ENCODE measurements at regions not wholly inside any gene's neighbourhood (a gene's known extent, or its start where the extent isn't known, plus 50 kb on each side); places are given as distances from the start of the nearest gene placed in this dataset.

GRCh38 chr17:36680701-36681202, 79.4 kb downstream of the MRM1 start:
- peak; percentile 22; the same call in 1 of the 2 replicates for TF ChIP-seq TCF4 (CRISPR knock-in tag; IDR thresholded peaks at IDR 0.05; ENCODE audit: borderline replicate concordance)
- no peak for TF ChIP-seq TOX (CRISPR knock-in tag; IDR thresholded peaks at IDR 0.05; ENCODE audit: borderline replicate concordance)
- TF ChIP-seq ZNF70 (CRISPR knock-in tag; IDR thresholded peaks at IDR 0.05): peak; percentile 45; the same call in 1 of the 2 replicates
- TF ChIP-seq ZFP30 (CRISPR knock-in tag; IDR thresholded peaks at IDR 0.05): no peak
- TF ChIP-seq OSR1 (CRISPR knock-in tag; IDR thresholded peaks at IDR 0.05): no peak
- ATAC-seq: no peak

- ATAC-seq: no peak
- no peak for TF ChIP-seq ISL1 (CRISPR knock-in tag; IDR thresholded peaks at IDR 0.05)
These were observed 81.4 kb downstream of the MRM1 start for GRCh38 chr17:36682773-36683172.

GRCh38 chr17:36683387-36683786, 82.0 kb downstream of the MRM1 start:
- no peak for ATAC-seq
- TF ChIP-seq ZNF565 (CRISPR knock-in tag; conservative IDR thresholded peaks at IDR 0.05; ENCODE audit: low read depth) (no peak), CSDC2 (CRISPR knock-in tag; IDR thresholded peaks at IDR 0.05) (no peak), TCF4 (CRISPR knock-in tag; IDR thresholded peaks at IDR 0.05; ENCODE audit: borderline replicate concordance) (no peak), ZC3H10 (CRISPR knock-in tag; IDR thresholded peaks at IDR 0.05) (no peak), ZFP3 (CRISPR knock-in tag; IDR thresholded peaks at IDR 0.05) (no peak), CSRNP3 (CRISPR knock-in tag; IDR thresholded peaks at IDR 0.05) (no peak), ESRRG (CRISPR knock-in tag; IDR thresholded peaks at IDR 0.05) (no peak), ZNF8 (CRISPR knock-in tag; IDR thresholded peaks at IDR 0.05) (no peak), ZNF70 (CRISPR knock-in tag; IDR thresholded peaks at IDR 0.05) (no peak)

- TF ChIP-seq ZC3H10 (CRISPR knock-in tag; IDR thresholded peaks at IDR 0.05) (no peak), ZFP3 (CRISPR knock-in tag; IDR thresholded peaks at IDR 0.05) (no peak), TCF4 (CRISPR knock-in tag; IDR thresholded peaks at IDR 0.05; ENCODE audit: borderline replicate concordance) (no peak), GLIS3 (CRISPR knock-in tag; IDR thresholded peaks at IDR 0.05) (no peak), ZFP30 (CRISPR knock-in tag; IDR thresholded peaks at IDR 0.05) (no peak), ZNF8 (CRISPR knock-in tag; IDR thresholded peaks at IDR 0.05) (no peak), TSHZ2 (CRISPR knock-in tag; IDR thresholded peaks at IDR 0.05) (no peak), CSRNP3 (CRISPR knock-in tag; IDR thresholded peaks at IDR 0.05) (no peak), OSR1 (CRISPR knock-in tag; IDR thresholded peaks at IDR 0.05) (no peak)
- no peak for ATAC-seq
These were observed 82.8 kb downstream of the MRM1 start for GRCh38 chr17:36684134-36684533.

- ATAC-seq: no peak
- TF ChIP-seq CSDC2 (CRISPR knock-in tag; IDR thresholded peaks at IDR 0.05): no peak
- no peak for TF ChIP-seq GLIS3 (CRISPR knock-in tag; IDR thresholded peaks at IDR 0.05)
- TF ChIP-seq OSR1 (CRISPR knock-in tag; IDR thresholded peaks at IDR 0.05): no peak
- TF ChIP-seq TCF4 (CRISPR knock-in tag; IDR thresholded peaks at IDR 0.05; ENCODE audit: borderline replicate concordance): no peak
- no peak for TF ChIP-seq CSRNP3 (CRISPR knock-in tag; IDR thresholded peaks at IDR 0.05)
- no peak for TF ChIP-seq CREB5 (CRISPR knock-in tag; IDR thresholded peaks at IDR 0.05; ENCODE audit: low read depth)
- no peak for TF ChIP-seq ZFP3 (CRISPR knock-in tag; IDR thresholded peaks at IDR 0.05)
- TF ChIP-seq SNAI2 (CRISPR knock-in tag; IDR thresholded peaks at IDR 0.05): no peak
- no peak for TF ChIP-seq ZNF8 (CRISPR knock-in tag; IDR thresholded peaks at IDR 0.05)
- TF ChIP-seq TSHZ2 (CRISPR knock-in tag; IDR thresholded peaks at IDR 0.05): no peak
- TF ChIP-seq TOX (CRISPR knock-in tag; IDR thresholded peaks at IDR 0.05; ENCODE audit: borderline replicate concordance): no peak
- no peak for TF ChIP-seq POU6F1 (CRISPR knock-in tag; IDR thresholded peaks at IDR 0.05; ENCODE audit: borderline replicate concordance, low read depth)
These were observed 84.8 kb downstream of the MRM1 start for GRCh38 chr17:36686123-36686669.
